Activated CD4-positive, alpha-beta T cell treated with anti-CD3 and anti-CD28 coated beads for 36 hours (primary cell): ENCODE measurements at regions not wholly inside any gene's neighbourhood (a gene's known extent, or its start where the extent isn't known, plus 50 kb on each side); places are given as distances from the start of the nearest gene placed in this dataset. TPM values are rescaled to one million over a fixed set of nuclear protein-coding genes. Genes with fewer than 3 reads are reported as not detected.
"Not testable (repeated sequence)": the region's sequence is repeated elsewhere in the genome, so short reads cannot be mapped to it uniquely, and the experiment has no call there.

ENCODE experiments used
- ATAC-seq: fragments of 200-7000 bp; cut with Tn5 transposase; one replicate; pipeline ENCODE4 v1.10.0; 2021; ENCODE audit warnings: mild to moderate bottlenecking, moderate library complexity
- CTCF ChIA-PET: fragments of 350-600 bp; sonication (Branson Sonifier 250); formaldehyde crosslinking; loops from one replicate; lab custom pipeline; 2021; ENCODE audit warnings: antibody characterized with exemption; lab: Charles Lee
- POLR2A ChIA-PET: fragments of 350-600 bp; sonication (Branson Sonifier 250); formaldehyde crosslinking; loops from one replicate; lab custom pipeline; 2021; ENCODE audit warnings: antibody characterized with exemption, inconsistent platforms; lab: Charles Lee
- DNase-seq: peaks from one replicate; pipeline ENCODE4 v3.0.0-alpha.2; 2020
- H3K27ac Mint-ChIP-seq: one replicate; pipeline ENCODE4 v1.8.0; 2021; ENCODE audit warnings: mixed read lengths
- H3K27me3 Mint-ChIP-seq: one replicate; pipeline ENCODE4 v1.8.0; 2021; ENCODE audit warnings: mixed read lengths
- H3K36me3 Mint-ChIP-seq: one replicate; pipeline ENCODE4 v1.8.0; 2021; ENCODE audit warnings: low read depth, mixed read lengths
- H3K4me1 Mint-ChIP-seq: one replicate; pipeline ENCODE4 v1.8.0; 2021; ENCODE audit warnings: mixed read lengths
- H3K4me3 Mint-ChIP-seq: one replicate; pipeline ENCODE4 v1.8.0; 2021; ENCODE audit warnings: mild to moderate bottlenecking, moderate library complexity, mixed read lengths
- H3K9me3 Mint-ChIP-seq: one replicate; pipeline ENCODE4 v1.8.0; 2021; ENCODE audit warnings: low read depth, mixed read lengths
- intact Hi-C, 2 experiments: fragments of 100-400 bp; cut with DNase I in 1 of 2; cut with micrococcal nuclease in 1 of 2; formaldehyde crosslinking; loops; one replicate each; pipeline versions ENCODE4 v1.14.2 to v1.15.1; 2022 to 2024; cut with DNase I, micrococcal nuclease
- microRNA-seq: library from miRNA; unstranded; fragments of <30 nt; microRNA quantifications from one replicate; pipeline ENCODE4 v1.2.0, GENCODE V29; 2021; ENCODE audit warnings: borderline replicate concordance

GRCh38 chr15:22284795-22285420 is 173.8 kb upstream of the GOLGA6L22 start:
- H3K4me3 Mint-ChIP-seq, H3K4me1 Mint-ChIP-seq, POLR2A ChIA-PET, H3K27me3 Mint-ChIP-seq, H3K36me3 Mint-ChIP-seq, DNase-seq, intact Hi-C loops, H3K9me3 Mint-ChIP-seq, ATAC-seq, H3K27ac Mint-ChIP-seq: not testable (repeated sequence)
- CTCF ChIA-PET: interaction anchor here (0.7 to 1.4 kb wide), 4 partner anchors 13 to 1874 kb away, joined by 3 to 5 read pairs (median 3); no protein-coding TSS in a partner anchor

- DNase-seq, H3K27me3 Mint-ChIP-seq, H3K4me1 Mint-ChIP-seq, POLR2A ChIA-PET, H3K36me3 Mint-ChIP-seq, H3K4me3 Mint-ChIP-seq, H3K9me3 Mint-ChIP-seq, ATAC-seq, H3K27ac Mint-ChIP-seq, CTCF ChIA-PET: not testable (repeated sequence)
- intact Hi-C loops: loop anchor here in 1 of 2 experiments (2.0 kb wide), 1 partner anchor 26 kb away; no protein-coding TSS in a partner anchor
Measured at GRCh38 chr15:22291054-22291453, 167.6 kb upstream of the GOLGA6L22 start.

- ATAC-seq, H3K27ac Mint-ChIP-seq, H3K4me3 Mint-ChIP-seq, DNase-seq, POLR2A ChIA-PET, H3K27me3 Mint-ChIP-seq, CTCF ChIA-PET, H3K36me3 Mint-ChIP-seq, H3K4me1 Mint-ChIP-seq, H3K9me3 Mint-ChIP-seq, intact Hi-C loops: not testable (repeated sequence)
Measured at GRCh38 chr15:22303112-22303511, 155.6 kb upstream of the GOLGA6L22 start.

Small RNA genes lying in the stretch of these regions (microRNA-seq; reads per million reads assigned to microRNA genes)
- gene MIR1268A: not detected
